ENCODE measurements at regions not wholly inside any gene's neighbourhood (a gene's known extent, or its start where the extent isn't known, plus 50 kb on each side); places are given as distances from the start of the nearest gene placed in this dataset.

- no peak for TF ChIP-seq RBBP5 (IDR thresholded peaks at IDR 0.05; ENCODE audit: borderline replicate concordance, low read depth, low read length)
Observed at GRCh38 chr6:133591275-133591674, 297.6 kb upstream of the TCF21 start (continued).

Data from H1 (cell line).